Liver (tissue), 8 donors: ENCODE measurements at regions not wholly inside any gene's neighbourhood (a gene's known extent, or its start where the extent isn't known, plus 50 kb on each side); places are given as distances from the start of the nearest gene placed in this dataset.

Experiments
- DNase-seq: peaks from one replicate; pipeline ENCODE4 v3.0.0-alpha.2; 2017; ENCODE audit warnings: low spot score
- H3K27ac ChIP-seq, 2 donors: one replicate each; pipeline ENCODE4 v1.7.0; 2013; ENCODE audit warnings: inconsistent platforms in 2 of 2, low read length in 2 of 2, control low read depth in 1 of 2, low read depth in 1 of 2, mild to moderate bottlenecking in 1 of 2
- H3K27me3 ChIP-seq, 4 donors: one replicate each; pipeline versions ENCODE4 v1.6.1 to v1.7.0; 2013; ENCODE audit warnings: low read length in 3 of 4, inconsistent platforms in 1 of 4, mild to moderate bottlenecking in 1 of 4, moderate library complexity in 1 of 4; ENCODE audit not compliant: control insufficient read depth in 4 of 4, insufficient read depth in 4 of 4
- H3K36me3 ChIP-seq, 4 donors: one replicate each; pipeline versions ENCODE4 v1.6.1 to v1.7.0; 2013; ENCODE audit warnings: low read length in 3 of 4, mild to moderate bottlenecking in 3 of 4, low read depth in 1 of 4, moderate library complexity in 1 of 4; ENCODE audit not compliant: control insufficient read depth in 4 of 4, insufficient read depth in 3 of 4
- H3K4me1 ChIP-seq, 4 donors: one replicate each; pipeline versions ENCODE4 v1.6.1 to v1.7.0; 2013; ENCODE audit warnings: low read length in 3 of 4, mild to moderate bottlenecking in 3 of 4, moderate library complexity in 1 of 4; ENCODE audit not compliant: control insufficient read depth in 4 of 4, insufficient read depth in 4 of 4
- H3K4me3 ChIP-seq, 3 donors: one replicate each; pipeline versions ENCODE4 v1.6.1 to v1.7.0; 2013; ENCODE audit warnings: low read length in 3 of 3, control low read depth in 1 of 3, low read depth in 1 of 3, mild to moderate bottlenecking in 1 of 3
- H3K9ac ChIP-seq, 2 donors: one replicate each; pipeline ENCODE4 v1.7.0; 2013; ENCODE audit warnings: low read length in 2 of 2, mild to moderate bottlenecking in 2 of 2, moderate library complexity in 2 of 2, control low read depth in 1 of 2, low read depth in 1 of 2
- H3K9me3 ChIP-seq, 4 donors: one replicate each; pipeline versions ENCODE4 v1.6.1 to v1.7.0; 2013; ENCODE audit warnings: low read length in 3 of 4; ENCODE audit not compliant: control insufficient read depth in 4 of 4
- EGR1 ChIP-seq, 2 donors: IDR thresholded peaks; 2 replicates each; pipeline ENCODE4 v1.6.1; 2016 to 2018; ENCODE audit warnings: antibody characterized with exemption in 2 of 2, low read depth in 2 of 2
- FOXA1 ChIP-seq: IDR thresholded peaks from 2 replicates; pipeline ENCODE4 v1.6.1; 2016; ENCODE audit warnings: antibody characterized with exemption
- GABPA ChIP-seq, 2 donors: IDR thresholded peaks in 1 of 2; conservative IDR thresholded peaks in 1 of 2; 2 replicates each; pipeline ENCODE4 v1.6.1; 2016; ENCODE audit warnings: antibody characterized with exemption in 2 of 2, mild to moderate bottlenecking in 1 of 2, moderate library complexity in 1 of 2
- HNF4A ChIP-seq, 2 donors: conservative IDR thresholded peaks; 2 replicates each; pipeline ENCODE4 v1.6.1; 2016; ENCODE audit warnings: antibody characterized with exemption in 2 of 2, mild to moderate bottlenecking in 2 of 2
- HNF4G ChIP-seq: IDR thresholded peaks from 2 replicates; pipeline ENCODE4 v1.6.1; 2016; ENCODE audit warnings: antibody characterized with exemption
- JUND ChIP-seq, 2 donors: IDR thresholded peaks; 2 replicates each; pipeline ENCODE4 v1.6.1; 2016; ENCODE audit warnings: antibody characterized with exemption in 2 of 2
- RAD21 ChIP-seq, 2 donors: IDR thresholded peaks; 2 replicates each; pipeline ENCODE4 v1.6.1; 2016; ENCODE audit warnings: antibody characterized with exemption in 2 of 2, mild to moderate bottlenecking in 2 of 2
- RXRA ChIP-seq, 2 donors: IDR thresholded peaks; 2 replicates each; pipeline ENCODE4 v1.6.1; 2017 to 2018; ENCODE audit warnings: antibody characterized with exemption in 2 of 2, mild to moderate bottlenecking in 1 of 2
- SP1 ChIP-seq: IDR thresholded peaks from 2 replicates; pipeline ENCODE4 v1.6.1; 2018; ENCODE audit warnings: antibody characterized with exemption, mild to moderate bottlenecking
- TAF1 ChIP-seq: conservative IDR thresholded peaks from 2 replicates; pipeline ENCODE4 v1.6.1; 2016; ENCODE audit warnings: antibody characterized with exemption, mild to moderate bottlenecking
- YY1 ChIP-seq: IDR thresholded peaks from 2 replicates; pipeline ENCODE4 v1.6.1; 2016; ENCODE audit warnings: antibody characterized with exemption, mild to moderate bottlenecking
- WGBS: extraction: QIAGEN DNeasy Blood & Tissue Kit; methylation state at CpG from one replicate; pipeline ENCODE4 v1.1.7; 2013; 5-methylcytosine and 5-hydroxymethylcytosine counted together
- TF ChIP-seq, protein P1 (sequence below): fragments of 150-350 bp; IDR thresholded peaks from 2 replicates; pipeline ENCODE4 v1.5.1; 2017; ENCODE audit warnings: improper control_type of control experiment, low read depth, low read length; ENCODE audit not compliant: missing input control
- TF ChIP-seq, protein P2 (sequence below): IDR thresholded peaks from 2 replicates; pipeline ENCODE4 v1.6.1; 2016; ENCODE audit warnings: antibody characterized with exemption
- TF ChIP-seq, protein P3 (sequence below): IDR thresholded peaks from 2 replicates; pipeline ENCODE4 v1.6.1; 2016; ENCODE audit warnings: antibody characterized with exemption, mild to moderate bottlenecking
- TF ChIP-seq, protein P4 (sequence below): IDR thresholded peaks from 2 replicates; pipeline ENCODE4 v1.6.1; 2016; ENCODE audit warnings: antibody characterized with exemption
- TF ChIP-seq, protein P5 (sequence below): IDR thresholded peaks from 2 replicates; pipeline ENCODE4 v1.6.1; 2016; ENCODE audit warnings: antibody characterized with exemption
- donor health status: healthy.
- donor health status: healthy.
- donor health status: healthy.
- donor health status: healthy.
- donor health status: healthy.

DNA sequence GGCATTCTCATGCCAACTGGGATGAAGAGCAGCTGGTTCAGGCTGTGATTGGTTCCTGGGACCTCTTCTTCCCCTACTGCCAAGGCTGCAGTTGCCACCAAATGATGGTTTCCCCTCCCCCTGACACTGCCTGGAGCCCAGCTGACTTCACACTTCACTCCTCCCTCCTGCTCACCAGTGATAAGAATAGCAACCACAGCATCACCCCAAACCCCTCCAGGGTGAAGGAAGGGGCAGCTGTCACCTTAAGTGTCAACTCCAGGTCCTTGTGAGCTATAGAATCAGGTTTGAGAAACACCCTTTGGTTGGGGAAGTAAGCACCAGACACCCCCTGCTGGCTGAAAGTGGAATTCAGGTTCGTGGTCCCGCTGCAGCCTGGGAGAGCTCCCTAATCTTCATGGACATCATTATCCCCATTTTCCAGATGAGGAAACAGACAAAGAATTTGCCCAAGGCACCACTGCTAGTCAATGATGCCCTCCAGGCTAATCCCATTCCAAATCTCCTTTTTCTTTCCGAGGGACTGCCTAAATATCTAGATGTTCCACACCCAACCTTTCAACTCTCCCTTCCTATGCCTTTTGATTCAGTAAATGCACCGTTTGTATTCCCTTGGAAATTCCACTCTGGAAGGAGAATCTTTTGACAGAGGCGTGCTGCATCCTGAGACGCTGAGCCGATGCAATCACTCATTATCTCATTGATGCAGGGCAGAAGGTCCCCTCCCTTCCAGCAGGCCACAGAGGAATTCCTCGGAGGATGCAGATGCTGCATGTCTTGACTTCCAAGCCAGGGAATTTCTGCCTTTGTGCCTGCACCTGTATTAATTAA is 50.6 kb upstream of the UQCRFS1 start:
- WGBS, result 27% methylated on average over 8 of the region's 8 CpGs
- Histone ChIP-seq H3K27me3 (peaks cover 0 to 4% (median 0%) of the 10 kb centered on the region in 4 donors), H3K9me3 (no peaks in the 10 kb centered on the region), H3K9ac (no peak overlapping the region), H3K4me3 (no peak overlapping the region), H3K36me3 (no peaks in the 10 kb centered on the region), H3K4me1 (no peaks in the 10 kb centered on the region), H3K27ac (no peak overlapping the region)
- TF ChIP-seq, protein P1, sequence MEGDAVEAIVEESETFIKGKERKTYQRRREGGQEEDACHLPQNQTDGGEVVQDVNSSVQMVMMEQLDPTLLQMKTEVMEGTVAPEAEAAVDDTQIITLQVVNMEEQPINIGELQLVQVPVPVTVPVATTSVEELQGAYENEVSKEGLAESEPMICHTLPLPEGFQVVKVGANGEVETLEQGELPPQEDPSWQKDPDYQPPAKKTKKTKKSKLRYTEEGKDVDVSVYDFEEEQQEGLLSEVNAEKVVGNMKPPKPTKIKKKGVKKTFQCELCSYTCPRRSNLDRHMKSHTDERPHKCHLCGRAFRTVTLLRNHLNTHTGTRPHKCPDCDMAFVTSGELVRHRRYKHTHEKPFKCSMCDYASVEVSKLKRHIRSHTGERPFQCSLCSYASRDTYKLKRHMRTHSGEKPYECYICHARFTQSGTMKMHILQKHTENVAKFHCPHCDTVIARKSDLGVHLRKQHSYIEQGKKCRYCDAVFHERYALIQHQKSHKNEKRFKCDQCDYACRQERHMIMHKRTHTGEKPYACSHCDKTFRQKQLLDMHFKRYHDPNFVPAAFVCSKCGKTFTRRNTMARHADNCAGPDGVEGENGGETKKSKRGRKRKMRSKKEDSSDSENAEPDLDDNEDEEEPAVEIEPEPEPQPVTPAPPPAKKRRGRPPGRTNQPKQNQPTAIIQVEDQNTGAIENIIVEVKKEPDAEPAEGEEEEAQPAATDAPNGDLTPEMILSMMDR, result peak; percentile 66
- TF ChIP-seq RAD21 (IDR thresholded peaks at IDR 0.05) (peak; percentile 68 to 75), YY1 (no peak)
- DNase-seq, result peak; percentile 66

DNA sequence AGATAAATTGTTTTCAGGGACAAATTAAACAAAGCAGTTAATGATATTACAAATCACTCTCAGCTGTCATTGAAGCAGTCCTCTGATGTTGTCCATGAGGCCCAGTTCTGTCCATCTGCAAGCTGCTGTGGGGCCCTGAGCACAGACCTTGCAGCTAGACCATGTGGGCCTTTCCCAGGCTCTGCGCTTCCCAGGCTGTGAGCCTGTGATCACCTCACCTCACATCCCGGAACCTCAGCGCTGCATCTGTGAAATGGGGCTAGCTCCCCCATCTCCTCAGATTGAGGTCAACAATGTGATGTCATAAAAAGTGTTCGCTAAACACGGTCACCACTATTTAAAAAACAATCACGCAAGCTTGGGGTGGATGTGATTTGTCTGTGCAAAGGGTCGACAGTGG is 51.9 kb upstream of the UQCRFS1 start:
- no peak for TF ChIP-seq HNF4A (conservative IDR thresholded peaks at IDR 0.05)
- TF ChIP-seq EGR1 (IDR thresholded peaks at IDR 0.05; ENCODE audit: low read depth in 2 of 2), result no peak
- no peak for TF ChIP-seq YY1
- TF ChIP-seq, protein P2, sequence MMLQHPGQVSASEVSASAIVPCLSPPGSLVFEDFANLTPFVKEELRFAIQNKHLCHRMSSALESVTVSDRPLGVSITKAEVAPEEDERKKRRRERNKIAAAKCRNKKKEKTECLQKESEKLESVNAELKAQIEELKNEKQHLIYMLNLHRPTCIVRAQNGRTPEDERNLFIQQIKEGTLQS, result no peak
- no peak for TF ChIP-seq RAD21 (IDR thresholded peaks at IDR 0.05)
- TF ChIP-seq SP1, result no peak
- no peak for TF ChIP-seq FOXA1
- TF ChIP-seq TAF1, result no peak
- TF ChIP-seq, protein P1, result no peak
- TF ChIP-seq, protein P3, sequence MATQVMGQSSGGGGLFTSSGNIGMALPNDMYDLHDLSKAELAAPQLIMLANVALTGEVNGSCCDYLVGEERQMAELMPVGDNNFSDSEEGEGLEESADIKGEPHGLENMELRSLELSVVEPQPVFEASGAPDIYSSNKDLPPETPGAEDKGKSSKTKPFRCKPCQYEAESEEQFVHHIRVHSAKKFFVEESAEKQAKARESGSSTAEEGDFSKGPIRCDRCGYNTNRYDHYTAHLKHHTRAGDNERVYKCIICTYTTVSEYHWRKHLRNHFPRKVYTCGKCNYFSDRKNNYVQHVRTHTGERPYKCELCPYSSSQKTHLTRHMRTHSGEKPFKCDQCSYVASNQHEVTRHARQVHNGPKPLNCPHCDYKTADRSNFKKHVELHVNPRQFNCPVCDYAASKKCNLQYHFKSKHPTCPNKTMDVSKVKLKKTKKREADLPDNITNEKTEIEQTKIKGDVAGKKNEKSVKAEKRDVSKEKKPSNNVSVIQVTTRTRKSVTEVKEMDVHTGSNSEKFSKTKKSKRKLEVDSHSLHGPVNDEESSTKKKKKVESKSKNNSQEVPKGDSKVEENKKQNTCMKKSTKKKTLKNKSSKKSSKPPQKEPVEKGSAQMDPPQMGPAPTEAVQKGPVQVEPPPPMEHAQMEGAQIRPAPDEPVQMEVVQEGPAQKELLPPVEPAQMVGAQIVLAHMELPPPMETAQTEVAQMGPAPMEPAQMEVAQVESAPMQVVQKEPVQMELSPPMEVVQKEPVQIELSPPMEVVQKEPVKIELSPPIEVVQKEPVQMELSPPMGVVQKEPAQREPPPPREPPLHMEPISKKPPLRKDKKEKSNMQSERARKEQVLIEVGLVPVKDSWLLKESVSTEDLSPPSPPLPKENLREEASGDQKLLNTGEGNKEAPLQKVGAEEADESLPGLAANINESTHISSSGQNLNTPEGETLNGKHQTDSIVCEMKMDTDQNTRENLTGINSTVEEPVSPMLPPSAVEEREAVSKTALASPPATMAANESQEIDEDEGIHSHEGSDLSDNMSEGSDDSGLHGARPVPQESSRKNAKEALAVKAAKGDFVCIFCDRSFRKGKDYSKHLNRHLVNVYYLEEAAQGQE, result no peak
- no peak for TF ChIP-seq JUND (IDR thresholded peaks at IDR 0.05)
- no peak for TF ChIP-seq HNF4G
- TF ChIP-seq, protein P4, sequence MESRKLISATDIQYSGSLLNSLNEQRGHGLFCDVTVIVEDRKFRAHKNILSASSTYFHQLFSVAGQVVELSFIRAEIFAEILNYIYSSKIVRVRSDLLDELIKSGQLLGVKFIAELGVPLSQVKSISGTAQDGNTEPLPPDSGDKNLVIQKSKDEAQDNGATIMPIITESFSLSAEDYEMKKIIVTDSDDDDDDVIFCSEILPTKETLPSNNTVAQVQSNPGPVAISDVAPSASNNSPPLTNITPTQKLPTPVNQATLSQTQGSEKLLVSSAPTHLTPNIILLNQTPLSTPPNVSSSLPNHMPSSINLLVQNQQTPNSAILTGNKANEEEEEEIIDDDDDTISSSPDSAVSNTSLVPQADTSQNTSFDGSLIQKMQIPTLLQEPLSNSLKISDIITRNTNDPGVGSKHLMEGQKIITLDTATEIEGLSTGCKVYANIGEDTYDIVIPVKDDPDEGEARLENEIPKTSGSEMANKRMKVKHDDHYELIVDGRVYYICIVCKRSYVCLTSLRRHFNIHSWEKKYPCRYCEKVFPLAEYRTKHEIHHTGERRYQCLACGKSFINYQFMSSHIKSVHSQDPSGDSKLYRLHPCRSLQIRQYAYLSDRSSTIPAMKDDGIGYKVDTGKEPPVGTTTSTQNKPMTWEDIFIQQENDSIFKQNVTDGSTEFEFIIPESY, result no peak
- TF ChIP-seq GABPA (IDR thresholded peaks at IDR 0.05 in 1 of 2, conservative IDR thresholded peaks at IDR 0.05 in 1 of 2), result no peak
- TF ChIP-seq RXRA (IDR thresholded peaks at IDR 0.05), result no peak
- TF ChIP-seq, protein P5, sequence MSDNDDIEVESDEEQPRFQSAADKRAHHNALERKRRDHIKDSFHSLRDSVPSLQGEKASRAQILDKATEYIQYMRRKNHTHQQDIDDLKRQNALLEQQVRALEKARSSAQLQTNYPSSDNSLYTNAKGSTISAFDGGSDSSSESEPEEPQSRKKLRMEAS, result no peak
- DNase-seq, result no peak
- H3K36me3 ChIP-seq, result no peaks in the 10 kb centered on the region

More for the DNA sequence above, 51.9 kb upstream of the UQCRFS1 start:
- H3K27me3 ChIP-seq, result peaks cover 0 to 6% (median 0%) of the 10 kb centered on the region in 4 donors
- H3K27ac ChIP-seq, result no peak overlapping the region
- H3K9me3 ChIP-seq, result no peaks in the 10 kb centered on the region
- no peak overlapping the region for H3K4me3 ChIP-seq
- 86% methylated on average over 7 of the region's 7 CpGs for WGBS
- no peak overlapping the region for H3K9ac ChIP-seq
- no peaks in the 10 kb centered on the region for H3K4me1 ChIP-seq
